GM19025 (cell line): ENCODE measurements at regions not wholly inside any gene's neighbourhood (a gene's known extent, or its start where the extent isn't known, plus 50 kb on each side); places are given as distances from the start of the nearest gene placed in this dataset.
"Not testable (repeated sequence)": the region's sequence is repeated elsewhere in the genome, so short reads cannot be mapped to it uniquely, and the experiment has no call there.

ENCODE experiments used
- ATAC-seq: cut with Tn5 transposase; IDR thresholded peaks from one replicate; pipeline ENCODE4 v1.9.1; 2021; ENCODE audit warnings: mild to moderate bottlenecking, low read depth, moderate library complexity; ENCODE audit not compliant: unreplicated experiment

DNA sequence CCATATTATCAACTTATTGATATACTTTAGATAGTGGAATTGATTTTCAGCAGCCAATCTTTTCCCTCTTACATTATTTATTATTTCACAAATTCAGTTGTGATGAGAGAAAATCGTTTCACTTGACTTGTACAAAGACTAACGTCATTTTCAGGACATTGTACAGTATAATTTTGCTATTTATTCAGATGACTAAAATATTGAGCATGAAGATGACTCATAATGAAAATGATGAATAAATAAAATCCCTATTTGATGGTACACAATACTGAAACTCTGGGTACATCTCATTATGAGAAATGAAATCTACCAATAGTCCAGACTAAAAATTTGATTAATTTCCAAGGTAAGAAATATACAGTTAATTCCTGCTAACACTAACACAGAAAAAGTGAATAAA is 316.4 kb downstream of the CCDC74A start:
- ATAC-seq = not testable (repeated sequence)

DNA sequence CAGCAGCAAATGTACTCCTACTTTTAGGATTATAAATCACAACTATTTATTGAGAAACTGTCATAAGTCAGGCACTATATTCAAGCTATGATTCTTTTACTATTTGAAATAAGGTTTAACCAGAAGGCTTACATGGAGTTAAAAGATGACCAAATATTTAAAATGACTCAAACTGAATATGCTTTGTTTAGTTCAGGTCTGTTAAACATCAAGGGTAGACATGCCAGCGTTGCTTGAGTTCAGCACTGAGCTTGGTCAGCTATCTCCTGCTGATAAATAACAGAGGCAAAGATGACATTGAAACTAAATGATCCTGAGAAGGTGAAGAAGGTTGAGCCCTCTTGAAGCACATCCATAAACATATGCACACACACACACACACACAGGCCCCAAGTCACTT is 305.6 kb downstream of the ANKRD30BL start:
- not testable (repeated sequence) for ATAC-seq

DNA sequence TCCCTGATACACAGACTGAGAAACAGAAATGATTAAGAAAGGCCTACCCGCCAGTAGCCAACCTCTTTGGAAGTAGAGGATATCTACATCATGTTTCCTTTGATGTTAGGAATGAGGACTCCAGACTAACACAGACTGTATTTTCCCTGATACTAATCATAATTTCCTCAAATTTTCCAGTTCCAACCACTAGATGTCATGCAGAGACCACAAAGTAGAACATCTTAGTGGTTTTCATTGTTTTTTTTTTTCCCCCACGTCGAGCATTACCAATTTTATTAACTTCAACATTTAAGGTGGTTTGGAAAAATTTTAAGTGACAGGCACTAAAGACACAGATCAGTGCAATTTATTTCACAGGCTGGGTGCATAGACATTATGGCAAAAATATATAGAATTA is 303.6 kb downstream of the ANKRD30BL start:
- ATAC-seq = not testable (repeated sequence)
